ENCODE measurements at regions not wholly inside any gene's neighbourhood (a gene's known extent, or its start where the extent isn't known, plus 50 kb on each side); places are given as distances from the start of the nearest gene placed in this dataset.

DNA sequence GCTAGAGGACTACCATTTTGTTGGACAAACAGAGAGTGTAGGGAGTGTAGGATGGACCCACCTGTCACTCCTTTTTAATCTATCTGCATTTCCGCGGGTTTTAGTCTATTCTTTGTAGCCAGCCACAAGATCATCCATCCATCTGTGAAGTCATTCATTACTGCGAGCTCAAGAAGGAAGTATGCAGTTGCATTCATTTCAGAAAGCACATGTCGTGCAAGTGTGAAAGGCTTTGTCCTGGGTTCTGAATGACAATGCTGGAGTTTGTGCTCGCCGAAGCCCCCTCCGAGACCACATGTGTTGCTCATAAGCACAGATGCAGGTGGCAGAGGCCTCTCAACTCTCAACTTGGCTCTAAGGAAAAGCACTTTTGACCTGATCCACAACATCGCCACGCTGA lies 70.3 kb upstream of the BASP1 start:
- Histone ChIP-seq H3K9ac (no peak overlapping the region), H3K79me2 (ENCODE audit: insufficient read depth) (no peaks in the 10 kb centered on the region), H3K4me2 (no peak overlapping the region), H3K4me1 (ENCODE audit: control insufficient read depth in 1 of 2, insufficient read depth in 2 of 2, low read depth in 1 of 2, low read length in 1 of 2) (no peaks in the 10 kb centered on the region), H3K36me3 (replicated peaks in 1 of 2; ENCODE audit: control insufficient read depth in 1 of 2, insufficient read depth in 2 of 2, low read length in 1 of 2) (no peaks in the 10 kb centered on the region), H3K9me2 (no peaks in the 10 kb centered on the region), H3K27me3 (ENCODE audit: insufficient read depth) (no peaks in the 10 kb centered on the region), H3K27ac (ENCODE audit: low read depth in 2 of 2, low read length in 1 of 2) (no peak overlapping the region), H3K9me3 (no peaks in the 10 kb centered on the region), H4K20me1 (ENCODE audit: insufficient read depth) (no peaks in the 10 kb centered on the region), H2AFZ (ENCODE audit: low read depth) (no peak overlapping the region), H3F3A (replicated peaks; ENCODE audit: insufficient read depth) (peaks cover 7% of the 10 kb centered on the region), H3K4me3 (ENCODE audit: low read depth in 2 of 2, low read length in 1 of 2) (no peak overlapping the region)
- 97% methylated on average over 9 of the region's 9 CpGs for WGBS (ENCODE audit: low lambda C conversion rate)
- no peak for TF ChIP-seq TEAD4 (IDR thresholded peaks at IDR 0.05; ENCODE audit: borderline replicate concordance, insufficient read depth)
- TF ChIP-seq, protein P1, sequence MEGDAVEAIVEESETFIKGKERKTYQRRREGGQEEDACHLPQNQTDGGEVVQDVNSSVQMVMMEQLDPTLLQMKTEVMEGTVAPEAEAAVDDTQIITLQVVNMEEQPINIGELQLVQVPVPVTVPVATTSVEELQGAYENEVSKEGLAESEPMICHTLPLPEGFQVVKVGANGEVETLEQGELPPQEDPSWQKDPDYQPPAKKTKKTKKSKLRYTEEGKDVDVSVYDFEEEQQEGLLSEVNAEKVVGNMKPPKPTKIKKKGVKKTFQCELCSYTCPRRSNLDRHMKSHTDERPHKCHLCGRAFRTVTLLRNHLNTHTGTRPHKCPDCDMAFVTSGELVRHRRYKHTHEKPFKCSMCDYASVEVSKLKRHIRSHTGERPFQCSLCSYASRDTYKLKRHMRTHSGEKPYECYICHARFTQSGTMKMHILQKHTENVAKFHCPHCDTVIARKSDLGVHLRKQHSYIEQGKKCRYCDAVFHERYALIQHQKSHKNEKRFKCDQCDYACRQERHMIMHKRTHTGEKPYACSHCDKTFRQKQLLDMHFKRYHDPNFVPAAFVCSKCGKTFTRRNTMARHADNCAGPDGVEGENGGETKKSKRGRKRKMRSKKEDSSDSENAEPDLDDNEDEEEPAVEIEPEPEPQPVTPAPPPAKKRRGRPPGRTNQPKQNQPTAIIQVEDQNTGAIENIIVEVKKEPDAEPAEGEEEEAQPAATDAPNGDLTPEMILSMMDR (IDR thresholded peaks at IDR 0.05) = no peak
- TF ChIP-seq JUND (IDR thresholded peaks at IDR 0.05) = no peak
- TF ChIP-seq ELF1 (IDR thresholded peaks at IDR 0.05) = no peak
- CTCF ChIA-PET = no interaction called here
- POLR2A ChIA-PET = no interaction called here
- no peak for DNase-seq

DNA sequence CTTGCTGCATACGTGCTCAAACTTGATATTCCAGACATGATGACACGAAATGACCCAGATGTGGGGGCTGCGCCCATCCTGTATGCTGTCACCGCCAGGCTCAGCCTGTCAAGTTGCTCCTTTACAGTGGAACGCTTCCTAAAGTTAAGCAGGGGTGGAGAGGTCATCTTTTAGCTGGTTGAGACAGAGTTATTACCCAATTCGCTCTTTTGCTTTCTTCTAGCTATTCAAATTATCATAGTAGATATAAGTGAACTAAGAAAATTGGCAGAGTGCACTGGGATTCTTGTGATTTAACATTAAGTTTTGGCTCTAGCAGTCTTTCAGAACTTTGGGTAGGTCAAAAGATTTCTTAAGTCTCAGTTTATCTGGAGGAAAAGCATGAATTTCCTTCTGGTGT lies 69.8 kb upstream of the BASP1 start:
- 93% methylated on average over 6 of the region's 6 CpGs for WGBS (ENCODE audit: low lambda C conversion rate)
- Histone ChIP-seq H3K79me2 (ENCODE audit: insufficient read depth) (no peaks in the 10 kb centered on the region), H3K27ac (ENCODE audit: low read depth in 2 of 2, low read length in 1 of 2) (no peak overlapping the region), H3K9ac (no peak overlapping the region), H3K9me3 (no peaks in the 10 kb centered on the region), H3K4me3 (ENCODE audit: low read depth in 2 of 2, low read length in 1 of 2) (no peak overlapping the region), H3F3A (replicated peaks; ENCODE audit: insufficient read depth) (peaks cover 7% of the 10 kb centered on the region), H4K20me1 (ENCODE audit: insufficient read depth) (no peaks in the 10 kb centered on the region), H3K9me2 (no peaks in the 10 kb centered on the region), H3K4me1 (ENCODE audit: control insufficient read depth in 1 of 2, insufficient read depth in 2 of 2, low read depth in 1 of 2, low read length in 1 of 2) (no peaks in the 10 kb centered on the region), H3K36me3 (replicated peaks in 1 of 2; ENCODE audit: control insufficient read depth in 1 of 2, insufficient read depth in 2 of 2, low read length in 1 of 2) (no peaks in the 10 kb centered on the region), H3K27me3 (ENCODE audit: insufficient read depth) (no peaks in the 10 kb centered on the region), H3K4me2 (no peak overlapping the region), H2AFZ (ENCODE audit: low read depth) (no peak overlapping the region)
- no peak for DNase-seq
- TF ChIP-seq MXI1 (IDR thresholded peaks at IDR 0.05; ENCODE audit: low read depth, low read length) = no peak
- TF ChIP-seq GATA2 (CRISPR knock-in tag; IDR thresholded peaks at IDR 0.05) = no peak
- TF ChIP-seq FOSL2 (IDR thresholded peaks at IDR 0.05; ENCODE audit: borderline replicate concordance, low read depth) = no peak
- TF ChIP-seq SMC3 (IDR thresholded peaks at IDR 0.05; ENCODE audit: low read depth, low read length) = no peak
- TF ChIP-seq, protein P2, sequence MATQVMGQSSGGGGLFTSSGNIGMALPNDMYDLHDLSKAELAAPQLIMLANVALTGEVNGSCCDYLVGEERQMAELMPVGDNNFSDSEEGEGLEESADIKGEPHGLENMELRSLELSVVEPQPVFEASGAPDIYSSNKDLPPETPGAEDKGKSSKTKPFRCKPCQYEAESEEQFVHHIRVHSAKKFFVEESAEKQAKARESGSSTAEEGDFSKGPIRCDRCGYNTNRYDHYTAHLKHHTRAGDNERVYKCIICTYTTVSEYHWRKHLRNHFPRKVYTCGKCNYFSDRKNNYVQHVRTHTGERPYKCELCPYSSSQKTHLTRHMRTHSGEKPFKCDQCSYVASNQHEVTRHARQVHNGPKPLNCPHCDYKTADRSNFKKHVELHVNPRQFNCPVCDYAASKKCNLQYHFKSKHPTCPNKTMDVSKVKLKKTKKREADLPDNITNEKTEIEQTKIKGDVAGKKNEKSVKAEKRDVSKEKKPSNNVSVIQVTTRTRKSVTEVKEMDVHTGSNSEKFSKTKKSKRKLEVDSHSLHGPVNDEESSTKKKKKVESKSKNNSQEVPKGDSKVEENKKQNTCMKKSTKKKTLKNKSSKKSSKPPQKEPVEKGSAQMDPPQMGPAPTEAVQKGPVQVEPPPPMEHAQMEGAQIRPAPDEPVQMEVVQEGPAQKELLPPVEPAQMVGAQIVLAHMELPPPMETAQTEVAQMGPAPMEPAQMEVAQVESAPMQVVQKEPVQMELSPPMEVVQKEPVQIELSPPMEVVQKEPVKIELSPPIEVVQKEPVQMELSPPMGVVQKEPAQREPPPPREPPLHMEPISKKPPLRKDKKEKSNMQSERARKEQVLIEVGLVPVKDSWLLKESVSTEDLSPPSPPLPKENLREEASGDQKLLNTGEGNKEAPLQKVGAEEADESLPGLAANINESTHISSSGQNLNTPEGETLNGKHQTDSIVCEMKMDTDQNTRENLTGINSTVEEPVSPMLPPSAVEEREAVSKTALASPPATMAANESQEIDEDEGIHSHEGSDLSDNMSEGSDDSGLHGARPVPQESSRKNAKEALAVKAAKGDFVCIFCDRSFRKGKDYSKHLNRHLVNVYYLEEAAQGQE (IDR thresholded peaks at IDR 0.05; ENCODE audit: low read depth, low read length) = no peak
- no peak for TF ChIP-seq RAD21 (IDR thresholded peaks at IDR 0.05; ENCODE audit: low read length)
- no peak for TF ChIP-seq RFX5 (IDR thresholded peaks at IDR 0.05; ENCODE audit: low read length)
- TF ChIP-seq JUND (IDR thresholded peaks at IDR 0.05) = no peak
- TF ChIP-seq MEF2A (IDR thresholded peaks at IDR 0.05; ENCODE audit: borderline replicate concordance, low read depth) = no peak
- TF ChIP-seq USF1 (IDR thresholded peaks at IDR 0.05; ENCODE audit: borderline replicate concordance, low read depth) = no peak
- no peak for TF ChIP-seq NFIC (IDR thresholded peaks at IDR 0.05; ENCODE audit: borderline replicate concordance)
- TF ChIP-seq RXRA (IDR thresholded peaks at IDR 0.05; ENCODE audit: borderline replicate concordance, low read depth) = no peak
- TF ChIP-seq, protein P3, sequence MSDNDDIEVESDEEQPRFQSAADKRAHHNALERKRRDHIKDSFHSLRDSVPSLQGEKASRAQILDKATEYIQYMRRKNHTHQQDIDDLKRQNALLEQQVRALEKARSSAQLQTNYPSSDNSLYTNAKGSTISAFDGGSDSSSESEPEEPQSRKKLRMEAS (IDR thresholded peaks at IDR 0.05; ENCODE audit: low read depth) = no peak
- no peak for TF ChIP-seq PBX3 (IDR thresholded peaks at IDR 0.05)
- no peak for TF ChIP-seq NRF1 (IDR thresholded peaks at IDR 0.05; ENCODE audit: low read depth, low read length)
- TF ChIP-seq EZH2phosphoT487 (IDR thresholded peaks at IDR 0.05; ENCODE audit: borderline replicate concordance, low read depth) = no peak
- ChIA-PET CTCF (interaction anchor here (1.5 kb wide), 1 partner anchor 15 kb away, joined by 11 read pairs; no protein-coding TSS in a partner anchor), POLR2A (no interaction called here)

Measured in SK-N-SH (cell line).